CD14-positive monocyte (primary cell): ENCODE measurements at regions not wholly inside any gene's neighbourhood (a gene's known extent, or its start where the extent isn't known, plus 50 kb on each side); places are given as distances from the start of the nearest gene placed in this dataset.

Experiments used
- DNase-seq, 3 donors: peaks; one replicate each; pipeline ENCODE4 v3.0.0-alpha.2; 2011 to 2022
- H2AFZ ChIP-seq: 2 replicates; pipeline ENCODE4 v1.6.0; 2012; ENCODE audit warnings: mild to moderate bottlenecking, low read depth, low read length, inconsistent platforms; ENCODE audit not compliant: insufficient read depth, poor library complexity, severe bottlenecking
- H3K27ac ChIP-seq, 2 donors: 1 replicate in 1 of 2; 2 replicates in 1 of 2; pipeline ENCODE4 v1.5.1; 2012 to 2013; ENCODE audit warnings: low read length in 2 of 2, control low read depth in 1 of 2, inconsistent platforms in 1 of 2, low read depth in 1 of 2, mild to moderate bottlenecking in 1 of 2
- H3K27me3 ChIP-seq, 2 donors: one replicate each; pipeline versions ENCODE4 v1.6.0 to v1.6.1; 2011 to 2013; ENCODE audit warnings: low read length in 2 of 2; ENCODE audit not compliant: control insufficient read depth in 2 of 2, insufficient read depth in 2 of 2
- H3K36me3 ChIP-seq, 2 donors: replicated peaks in 1 of 2; 1 replicate in 1 of 2; 2 replicates in 1 of 2; pipeline versions ENCODE4 v1.5.1 to v1.6.1; 2012 to 2013; ENCODE audit warnings: low read length in 2 of 2, control low read depth in 1 of 2, inconsistent platforms in 1 of 2, mild to moderate bottlenecking in 1 of 2; ENCODE audit not compliant: insufficient read depth in 2 of 2, control insufficient read depth in 1 of 2
- H3K4me1 ChIP-seq, 2 donors: 1 replicate in 1 of 2; 2 replicates in 1 of 2; pipeline versions ENCODE4 v1.5.1 to v1.6.1; 2012 to 2013; ENCODE audit warnings: low read length in 2 of 2, control low read depth in 1 of 2, inconsistent platforms in 1 of 2, mild to moderate bottlenecking in 1 of 2, moderate library complexity in 1 of 2; ENCODE audit not compliant: insufficient read depth in 2 of 2, control insufficient read depth in 1 of 2
- H3K4me2 ChIP-seq: replicated peaks from 2 replicates; pipeline ENCODE3; 2012; ENCODE audit warnings: low read length, moderate library complexity, mild to moderate bottlenecking; ENCODE audit not compliant: poor library complexity, severe bottlenecking; ENCODE audit errors: extremely low read depth
- H3K4me3 ChIP-seq, 3 experiments: fragments of 200-600 bp in 1 of 3; sonication (generic) in 1 of 3; replicated peaks in 1 of 3; 1 replicate in 2 of 3; 2 replicates in 1 of 3; pipeline ENCODE4 v1.5.1; 2011 to 2013; ENCODE audit warnings: low read length in 3 of 3, mild to moderate bottlenecking in 3 of 3, control low read depth in 2 of 3, low read depth in 2 of 3, inconsistent platforms in 1 of 3, moderate library complexity in 1 of 3
- H3K79me2 ChIP-seq: 2 replicates; pipeline ENCODE4 v1.6.0; 2012; ENCODE audit warnings: mild to moderate bottlenecking, control low read depth, inconsistent platforms, low read length, moderate library complexity; ENCODE audit not compliant: insufficient read depth
- H3K9ac ChIP-seq: 2 replicates; pipeline ENCODE4 v1.6.0; 2017; ENCODE audit warnings: low read length, mild to moderate bottlenecking; ENCODE audit not compliant: insufficient read depth, poor library complexity, severe bottlenecking
- H3K9me3 ChIP-seq, 2 donors: replicated peaks in 1 of 2; 1 replicate in 1 of 2; 2 replicates in 1 of 2; pipeline versions ENCODE4 v1.5.1 to v1.6.1; 2012 to 2013; ENCODE audit warnings: low read length in 2 of 2, control low read depth in 1 of 2; ENCODE audit not compliant: control insufficient read depth in 1 of 2, insufficient read depth in 1 of 2
- H4K20me1 ChIP-seq: 2 replicates; pipeline ENCODE4 v1.6.0; 2012; ENCODE audit warnings: mild to moderate bottlenecking, low read length, control low read depth, moderate library complexity; ENCODE audit not compliant: insufficient read depth
- H3K27ac Mint-ChIP-seq, 7 donors: one replicate each; pipeline ENCODE4 v1.8.0; 2020; ENCODE audit warnings: mild to moderate bottlenecking in 7 of 7, mixed read lengths in 7 of 7, moderate library complexity in 6 of 7, inconsistent platforms in 2 of 7
- H3K27me3 Mint-ChIP-seq, 3 donors: one replicate each; pipeline ENCODE4 v1.8.0; 2021 to 2022; ENCODE audit warnings: low read depth in 3 of 3, mild to moderate bottlenecking in 3 of 3, mixed read lengths in 3 of 3, moderate library complexity in 3 of 3, inconsistent platforms in 1 of 3
- H3K36me3 Mint-ChIP-seq, 2 donors: one replicate each; pipeline ENCODE4 v1.8.0; 2020; ENCODE audit warnings: mixed read lengths in 2 of 2, inconsistent platforms in 1 of 2, mild to moderate bottlenecking in 1 of 2
- H3K4me1 Mint-ChIP-seq: one replicate; pipeline ENCODE4 v1.8.0; 2020; ENCODE audit warnings: mild to moderate bottlenecking, mixed read lengths
- H3K4me3 Mint-ChIP-seq, 2 donors: one replicate each; pipeline ENCODE4 v1.8.0; 2020; ENCODE audit warnings: mild to moderate bottlenecking in 2 of 2, mixed read lengths in 2 of 2, moderate library complexity in 1 of 2
- H3K9me3 Mint-ChIP-seq, 7 donors: one replicate each; pipeline ENCODE4 v1.8.0; 2020 to 2022; ENCODE audit warnings: mixed read lengths in 7 of 7, mild to moderate bottlenecking in 6 of 7, moderate library complexity in 6 of 7, inconsistent platforms in 2 of 7
- CTCF ChIP-seq: fragments of 200-600 bp; IDR thresholded peaks from one replicate; pipeline ENCODE4 v1.8.0; 2022; ENCODE audit warnings: antibody characterized with exemption, mild to moderate bottlenecking
- WGBS: methylation state at CpG from one replicate; pipeline ENCODE4 v1.1.5; 2013; ENCODE audit warnings: missing lambda C conversion rate; ENCODE audit not compliant: insufficient coverage; 5-methylcytosine and 5-hydroxymethylcytosine counted together
- intact Hi-C, 2 donors: fragments of 100-400 bp; cut with micrococcal nuclease; formaldehyde crosslinking; loops; one replicate each; pipeline versions ENCODE4 v1.15.0 to v1.15.1; 2023

- peaks cover 14 to 64% (median 31%) of the 10 kb centered on the region in 7 donors for H3K9me3 Mint-ChIP-seq
- H2AFZ ChIP-seq: no peak overlapping the region
- TF ChIP-seq CTCF: no peak
- no peaks in the 10 kb centered on the region for H3K4me1 ChIP-seq
- H3K27ac Mint-ChIP-seq: no peak overlapping the region
- H3K9me3 ChIP-seq: peaks cover 31 to 72% of the 10 kb centered on the region in 2 donors
- H3K27ac ChIP-seq: no peak overlapping the region
- intact Hi-C loops: no loop called here
- no peak overlapping the region for H3K4me3 ChIP-seq
- no peak overlapping the region for H3K4me3 Mint-ChIP-seq
- H3K36me3 Mint-ChIP-seq: no peaks in the 10 kb centered on the region
- no peaks in the 10 kb centered on the region for H3K4me1 Mint-ChIP-seq
- H3K79me2 ChIP-seq: no peaks in the 10 kb centered on the region
- H3K4me2 ChIP-seq: no peak overlapping the region
- 61% methylated on average over 3 of the region's 7 CpGs for WGBS
- DNase-seq: no peak
- H3K27me3 ChIP-seq: no peaks in the 10 kb centered on the region
- H3K36me3 ChIP-seq: no peaks in the 10 kb centered on the region
- peaks cover 0 to 3% (median 0%) of the 10 kb centered on the region in 3 donors for H3K27me3 Mint-ChIP-seq
- H3K9ac ChIP-seq: no peak overlapping the region
- H4K20me1 ChIP-seq: no peaks in the 10 kb centered on the region
Measured at GRCh38 chr7:67696878-67697277, 700.2 kb downstream of the TYW1 start.

DNA sequence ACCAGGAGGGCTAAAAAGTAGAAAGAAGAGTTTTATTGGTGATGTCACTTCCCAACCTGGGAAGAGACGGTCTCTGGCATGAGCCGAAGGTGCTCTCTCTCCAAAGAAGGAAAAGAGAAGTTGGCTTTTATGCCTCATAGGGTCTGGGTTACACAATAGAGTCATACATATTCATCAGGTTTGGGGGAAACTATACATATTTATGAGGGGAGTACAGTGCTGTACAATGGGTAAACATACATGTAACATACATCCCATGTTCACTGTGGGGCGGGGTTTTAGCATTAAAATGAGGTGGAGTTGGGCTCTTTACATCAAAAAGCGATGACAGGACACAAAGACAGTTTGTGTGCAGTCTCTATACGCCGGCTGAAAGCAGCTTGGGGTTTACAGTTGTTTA lies 701.7 kb downstream of the TYW1 start:
- Mint-ChIP-seq H3K4me3 (no peak overlapping the region), H3K27me3 (peaks cover 0 to 3% (median 0%) of the 10 kb centered on the region in 3 donors), H3K9me3 (peaks cover 14 to 62% (median 27%) of the 10 kb centered on the region in 7 donors), H3K36me3 (no peaks in the 10 kb centered on the region), H3K4me1 (no peaks in the 10 kb centered on the region), H3K27ac (no peak overlapping the region)
- Histone ChIP-seq H3K27me3 (no peaks in the 10 kb centered on the region), H3K79me2 (no peaks in the 10 kb centered on the region), H3K27ac (no peak overlapping the region), H3K4me1 (no peaks in the 10 kb centered on the region), H3K9me3 (peaks cover 38 to 69% of the 10 kb centered on the region in 2 donors), H2AFZ (no peak overlapping the region), H3K36me3 (no peaks in the 10 kb centered on the region), H3K9ac (no peak overlapping the region), H3K4me2 (no peak overlapping the region), H4K20me1 (no peaks in the 10 kb centered on the region), H3K4me3 (no peak overlapping the region)
- intact Hi-C loops: no loop called here
- no peak for DNase-seq
- 82% methylated on average over 5 of the region's 6 CpGs for WGBS
- no peak for TF ChIP-seq CTCF
